AG04449 (cell line): ENCODE measurements at regions not wholly inside any gene's neighbourhood (a gene's known extent, or its start where the extent isn't known, plus 50 kb on each side); places are given as distances from the start of the nearest gene placed in this dataset.

Source experiments
- CTCF ChIA-PET: fragments of 350-600 bp; formaldehyde crosslinking; extraction: SDS; loops from one replicate; lab custom pipeline; 2021; ENCODE audit warnings: antibody characterized with exemption; lab: Yijun Ruan, JAX
- POLR2A ChIA-PET: fragments of 400-600, 350-600 bp; formaldehyde crosslinking; extraction: SDS; loops from one replicate; lab custom pipeline; 2020; ENCODE audit warnings: antibody characterized with exemption, inconsistent platforms; lab: Yijun Ruan, JAX
- DNase-seq: peaks from one replicate; pipeline ENCODE4 v3.0.0-alpha.2; 2010; ENCODE audit warnings: low read depth, low spot score
- H3K4me3 ChIP-seq: 2 replicates; pipeline ENCODE4 v1.5.1; 2011; ENCODE audit warnings: low read depth, mild to moderate bottlenecking, control low read depth, low read length
- CTCF ChIP-seq: IDR thresholded peaks from one replicate; pipeline ENCODE4 v1.5.1; 2011; ENCODE audit warnings: mild to moderate bottlenecking, moderate library complexity, low read length, control low read depth, inconsistent platforms; ENCODE audit not compliant: insufficient read depth; ENCODE audit errors: missing control alignments

- ChIA-PET POLR2A (no interaction called here), CTCF (no interaction called here)
- no peak for DNase-seq
- no peak for TF ChIP-seq CTCF
- no peak overlapping the region for H3K4me3 ChIP-seq
Observed at GRCh38 chr4:125994024-125994423, 679.3 kb downstream of the FAT4 start.

- no peak for TF ChIP-seq CTCF
- CTCF ChIA-PET, result no interaction called here
- POLR2A ChIA-PET, result no interaction called here
Observed at GRCh38 chr4:125994430-125994829, 679.7 kb downstream of the FAT4 start.

GRCh38 chr4:126004941-126005340 is 690.2 kb downstream of the FAT4 start:
- POLR2A ChIA-PET, result no interaction called here
- DNase-seq, result no peak
- CTCF ChIA-PET, result no interaction called here
- no peak for TF ChIP-seq CTCF
- H3K4me3 ChIP-seq, result no peak overlapping the region

More at GRCh38 chr4:125994430-125994829, 679.7 kb downstream of the FAT4 start:
- no peak for DNase-seq
- no peak overlapping the region for H3K4me3 ChIP-seq

- DNase-seq, result no peak
- ChIA-PET POLR2A (no interaction called here), CTCF (no interaction called here)
- no peak for TF ChIP-seq CTCF
- H3K4me3 ChIP-seq, result no peak overlapping the region
Observed at GRCh38 chr4:126007142-126007541, 692.4 kb downstream of the FAT4 start.

GRCh38 chr4:126012691-126013290 is 698.0 kb downstream of the FAT4 start:
- H3K4me3 ChIP-seq, result no peak overlapping the region
- no peak for TF ChIP-seq CTCF
- no peak for DNase-seq
- ChIA-PET POLR2A (no interaction called here), CTCF (no interaction called here)

GRCh38 chr4:126018274-126018673 is 703.5 kb downstream of the FAT4 start:
- POLR2A ChIA-PET, result no interaction called here
- DNase-seq, result no peak
- CTCF ChIA-PET, result no interaction called here
- TF ChIP-seq CTCF, result no peak
- H3K4me3 ChIP-seq, result no peak overlapping the region
